PFSK-1 (cell line): ENCODE measurements at regions not wholly inside any gene's neighbourhood (a gene's known extent, or its start where the extent isn't known, plus 50 kb on each side); places are given as distances from the start of the nearest gene placed in this dataset.

Experiments
- FOXP2 ChIP-seq: optimal IDR thresholded peaks from 2 replicates; pipeline ENCODE3; 2011; ENCODE audit warnings: borderline replicate concordance, control low read depth, inconsistent platforms; ENCODE audit not compliant: insufficient read depth; ENCODE audit errors: extremely low read length, extremely low read depth
- POLR2AphosphoS5 ChIP-seq: IDR thresholded peaks from 2 replicates; pipeline ENCODE4 v1.6.1; 2012; ENCODE audit warnings: low read depth, mild to moderate bottlenecking, control low read depth, low read length, moderate library complexity
- SIN3A ChIP-seq: IDR thresholded peaks from 2 replicates; pipeline ENCODE4 v1.6.1; 2012; ENCODE audit warnings: mild to moderate bottlenecking, low read length, moderate library complexity, borderline replicate concordance; ENCODE audit not compliant: insufficient read depth
- TAF1 ChIP-seq: IDR thresholded peaks from 2 replicates; pipeline ENCODE4 v1.6.1; 2012; ENCODE audit warnings: low read length, control low read depth, borderline replicate concordance; ENCODE audit not compliant: insufficient read depth
- TF ChIP-seq, protein P1 (sequence below), 2 experiments: IDR thresholded peaks; 2 replicates each; pipeline versions ENCODE4 v1.6.1 to v1.8.0; 2011 to 2012; ENCODE audit warnings: low read depth in 2 of 2, low read length in 2 of 2, control low read depth in 1 of 2, inconsistent platforms in 1 of 2, mild to moderate bottlenecking in 1 of 2, moderate library complexity in 1 of 2; ENCODE audit not compliant: insufficient read depth in 1 of 2

- TF ChIP-seq, protein P1, sequence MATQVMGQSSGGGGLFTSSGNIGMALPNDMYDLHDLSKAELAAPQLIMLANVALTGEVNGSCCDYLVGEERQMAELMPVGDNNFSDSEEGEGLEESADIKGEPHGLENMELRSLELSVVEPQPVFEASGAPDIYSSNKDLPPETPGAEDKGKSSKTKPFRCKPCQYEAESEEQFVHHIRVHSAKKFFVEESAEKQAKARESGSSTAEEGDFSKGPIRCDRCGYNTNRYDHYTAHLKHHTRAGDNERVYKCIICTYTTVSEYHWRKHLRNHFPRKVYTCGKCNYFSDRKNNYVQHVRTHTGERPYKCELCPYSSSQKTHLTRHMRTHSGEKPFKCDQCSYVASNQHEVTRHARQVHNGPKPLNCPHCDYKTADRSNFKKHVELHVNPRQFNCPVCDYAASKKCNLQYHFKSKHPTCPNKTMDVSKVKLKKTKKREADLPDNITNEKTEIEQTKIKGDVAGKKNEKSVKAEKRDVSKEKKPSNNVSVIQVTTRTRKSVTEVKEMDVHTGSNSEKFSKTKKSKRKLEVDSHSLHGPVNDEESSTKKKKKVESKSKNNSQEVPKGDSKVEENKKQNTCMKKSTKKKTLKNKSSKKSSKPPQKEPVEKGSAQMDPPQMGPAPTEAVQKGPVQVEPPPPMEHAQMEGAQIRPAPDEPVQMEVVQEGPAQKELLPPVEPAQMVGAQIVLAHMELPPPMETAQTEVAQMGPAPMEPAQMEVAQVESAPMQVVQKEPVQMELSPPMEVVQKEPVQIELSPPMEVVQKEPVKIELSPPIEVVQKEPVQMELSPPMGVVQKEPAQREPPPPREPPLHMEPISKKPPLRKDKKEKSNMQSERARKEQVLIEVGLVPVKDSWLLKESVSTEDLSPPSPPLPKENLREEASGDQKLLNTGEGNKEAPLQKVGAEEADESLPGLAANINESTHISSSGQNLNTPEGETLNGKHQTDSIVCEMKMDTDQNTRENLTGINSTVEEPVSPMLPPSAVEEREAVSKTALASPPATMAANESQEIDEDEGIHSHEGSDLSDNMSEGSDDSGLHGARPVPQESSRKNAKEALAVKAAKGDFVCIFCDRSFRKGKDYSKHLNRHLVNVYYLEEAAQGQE (IDR thresholded peaks at IDR 0.05; ENCODE audit: insufficient read depth in 1 of 2, low read depth in 2 of 2, low read length in 2 of 2), result no peak
- no peak for TF ChIP-seq TAF1
- no peak for TF ChIP-seq POLR2AphosphoS5
- no peak for TF ChIP-seq SIN3A
- no peak for TF ChIP-seq FOXP2
Measured at GRCh38 chr5:82777106-82777505, 300.1 kb downstream of the TMEM167A start.

- TF ChIP-seq SIN3A (no peak), TAF1 (no peak), FOXP2 (no peak), POLR2AphosphoS5 (no peak)
- TF ChIP-seq, protein P1 (IDR thresholded peaks at IDR 0.05; ENCODE audit: insufficient read depth in 1 of 2, low read depth in 2 of 2, low read length in 2 of 2), result no peak
Measured at GRCh38 chr5:82772281-82772680, 304.9 kb downstream of the TMEM167A start.

GRCh38 chr5:82766206-82766605 is 311.0 kb downstream of the TMEM167A start:
- TF ChIP-seq SIN3A (no peak), POLR2AphosphoS5 (no peak), TAF1 (no peak), FOXP2 (no peak)
- TF ChIP-seq, protein P1 (IDR thresholded peaks at IDR 0.05; ENCODE audit: insufficient read depth in 1 of 2, low read depth in 2 of 2, low read length in 2 of 2), result no peak

DNA sequence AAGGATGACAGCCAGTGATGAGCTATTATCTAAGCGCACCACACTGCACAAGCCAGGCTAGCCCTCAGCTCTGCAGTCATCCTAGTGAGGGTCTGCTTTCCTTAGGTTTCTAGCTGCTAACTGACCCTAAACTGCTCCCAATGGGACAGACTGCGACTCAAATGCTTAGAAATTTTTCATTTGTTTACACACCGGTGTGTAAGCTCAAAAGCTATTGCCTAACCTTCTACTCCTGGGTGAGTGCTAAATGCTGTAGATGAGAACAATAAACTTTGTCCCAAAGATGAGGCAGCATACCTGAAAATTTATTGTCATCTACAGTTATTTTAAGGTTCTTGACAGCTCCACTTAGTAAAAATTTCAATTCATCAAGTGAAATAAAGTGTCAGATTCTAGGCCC is 311.4 kb downstream of the TMEM167A start:
- TF ChIP-seq TAF1, result no peak
- no peak for TF ChIP-seq FOXP2
- TF ChIP-seq POLR2AphosphoS5, result no peak
- TF ChIP-seq SIN3A, result no peak
- TF ChIP-seq, protein P1 (IDR thresholded peaks at IDR 0.05; ENCODE audit: insufficient read depth in 1 of 2, low read depth in 2 of 2, low read length in 2 of 2), result no peak

DNA sequence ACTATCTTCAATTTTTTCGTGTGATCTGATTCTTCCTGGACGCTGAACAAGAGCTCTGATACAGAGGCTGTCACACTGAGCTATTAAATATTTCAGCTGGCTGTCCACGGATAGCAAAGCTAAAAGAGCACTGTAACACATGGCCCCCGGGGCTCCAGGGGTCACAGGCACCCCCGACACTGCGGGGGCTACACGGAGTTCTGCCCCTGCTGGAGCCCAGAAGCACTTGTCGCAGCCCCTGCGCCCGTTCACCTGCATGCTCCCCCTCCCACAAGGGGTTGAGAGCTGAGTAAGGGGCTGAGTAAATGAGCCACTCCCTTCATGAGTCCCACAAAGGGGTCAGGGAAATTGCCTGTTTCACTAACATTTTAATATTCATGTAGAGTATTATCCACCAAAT is 316.3 kb downstream of the TMEM167A start:
- TF ChIP-seq, protein P1 (IDR thresholded peaks at IDR 0.05; ENCODE audit: insufficient read depth in 1 of 2, low read depth in 2 of 2, low read length in 2 of 2), result no peak
- no peak for TF ChIP-seq FOXP2
- TF ChIP-seq TAF1, result no peak
- TF ChIP-seq POLR2AphosphoS5, result no peak
- no peak for TF ChIP-seq SIN3A
